Right lung (tissue), 2 donors: ENCODE measurements at regions not wholly inside any gene's neighbourhood (a gene's known extent, or its start where the extent isn't known, plus 50 kb on each side); places are given as distances from the start of the nearest gene placed in this dataset.
A peak's percentile ranks its signal among the peaks of the same experiment; 100 is the strongest.
"Not testable (repeated sequence)": the region's sequence is repeated elsewhere in the genome, so short reads cannot be mapped to it uniquely, and the experiment has no call there.

ENCODE experiments used
- DNase-seq, 2 donors: peaks; one replicate each; pipeline ENCODE4 v3.0.0-alpha.2; 2013

GRCh38 chr20:55937283-55937682, 68.0 kb downstream of the CBLN4 start:
- no peak for DNase-seq

- DNase-seq = peak; percentile 32 to 36
These were observed 69.1 kb downstream of the CBLN4 start for GRCh38 chr20:55936209-55936595.

GRCh38 chr20:55935448-55936208, 69.7 kb downstream of the CBLN4 start:
- no peak for DNase-seq

- no peak for DNase-seq
These were observed 71.2 kb downstream of the CBLN4 start for GRCh38 chr20:55934146-55934545.

GRCh38 chr20:55930876-55931275, 74.4 kb downstream of the CBLN4 start:
- not testable (repeated sequence) for DNase-seq

GRCh38 chr20:55928266-55928665, 77.1 kb downstream of the CBLN4 start:
- DNase-seq = no peak

GRCh38 chr20:55919956-55920355, 85.4 kb downstream of the CBLN4 start:
- DNase-seq = peak; percentile 51 to 58

- DNase-seq = no peak
These were observed 86.0 kb downstream of the CBLN4 start for GRCh38 chr20:55919319-55919718.

GRCh38 chr20:55918471-55918870, 86.8 kb downstream of the CBLN4 start:
- no peak for DNase-seq

- DNase-seq = no peak
These were observed 112.3 kb downstream of the CBLN4 start for GRCh38 chr20:55893031-55893430.

GRCh38 chr20:55888685-55889084, 116.6 kb downstream of the CBLN4 start:
- DNase-seq = no peak

GRCh38 chr20:55882910-55883309, 122.4 kb downstream of the CBLN4 start:
- peak in 1 of 2 donors; percentile 7 for DNase-seq

GRCh38 chr20:55882286-55882685, 123.0 kb downstream of the CBLN4 start:
- no peak for DNase-seq

GRCh38 chr20:55881204-55881603, 124.1 kb downstream of the CBLN4 start:
- DNase-seq = no peak

GRCh38 chr20:55880361-55880760, 125.0 kb downstream of the CBLN4 start:
- peak in 1 of 2 donors; percentile 6 for DNase-seq

- no peak for DNase-seq
These were observed 150.3 kb downstream of the CBLN4 start for GRCh38 chr20:55855052-55855451.

- peak; percentile 18 to 19 for DNase-seq
These were observed 175.0 kb downstream of the CBLN4 start for GRCh38 chr20:55830121-55830827.

GRCh38 chr20:55805138-55805537, 200.2 kb downstream of the CBLN4 start:
- DNase-seq = no peak

- DNase-seq = no peak
These were observed 204.6 kb downstream of the CBLN4 start for GRCh38 chr20:55800552-55801245.

- DNase-seq = no peak
These were observed 211.3 kb downstream of the CBLN4 start for GRCh38 chr20:55793986-55794385.

GRCh38 chr20:55792049-55792448, 213.3 kb downstream of the CBLN4 start:
- no peak for DNase-seq

- DNase-seq = no peak
These were observed 215.1 kb downstream of the CBLN4 start for GRCh38 chr20:55790178-55790577.

GRCh38 chr20:55784036-55784435, 221.3 kb downstream of the CBLN4 start:
- no peak for DNase-seq
